Erythroblast (primary cell): ENCODE measurements at regions not wholly inside any gene's neighbourhood (a gene's known extent, or its start where the extent isn't known, plus 50 kb on each side); places are given as distances from the start of the nearest gene placed in this dataset.

Source experiments
- GATA1 ChIP-seq: IDR thresholded peaks from 2 replicates; pipeline ENCODE4 v1.6.1; 2011; ENCODE audit warnings: low read depth, mild to moderate bottlenecking, control low read depth, low read length, moderate library complexity
- POLR2A ChIP-seq: IDR thresholded peaks from 2 replicates; pipeline ENCODE4 v1.6.1; 2011; ENCODE audit warnings: mild to moderate bottlenecking, low read length

DNA sequence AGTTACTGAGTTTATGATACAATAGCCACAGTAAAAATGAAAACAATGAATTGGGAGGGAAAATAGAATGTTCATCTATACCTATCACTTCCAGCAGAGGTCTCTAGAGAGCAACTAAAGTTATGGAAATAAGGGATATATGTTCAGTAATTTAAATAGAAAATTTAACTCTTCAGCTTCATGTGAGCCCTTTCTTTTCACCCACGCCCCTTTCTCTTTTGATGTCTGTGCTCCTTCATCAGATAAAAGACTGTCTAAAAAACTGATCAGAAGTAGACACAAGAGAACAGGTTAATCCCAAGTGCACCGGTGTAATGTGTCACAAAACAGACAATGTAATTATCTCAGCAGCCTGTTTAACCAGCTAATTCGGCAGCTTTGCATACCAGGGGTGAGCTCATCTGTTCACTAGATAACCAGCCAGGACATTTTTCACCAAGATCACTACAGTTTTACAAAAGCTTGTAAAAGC lies 238.5 kb upstream of the ERBB4 start:
- no peak for TF ChIP-seq POLR2A
- no peak for TF ChIP-seq GATA1
